Natural killer cell (primary cell): ENCODE measurements at regions not wholly inside any gene's neighbourhood (a gene's known extent, or its start where the extent isn't known, plus 50 kb on each side); places are given as distances from the start of the nearest gene placed in this dataset.

ENCODE experiments used
- ATAC-seq, 3 donors: fragments of 150-1000 bp in 2 of 3; fragments of 200-7000 bp in 1 of 3; cut with Tn5 transposase; 1 replicate in 1 of 3; 2 replicates in 2 of 3; pipeline ENCODE4 v1.10.0; 2021; ENCODE audit warnings: mild to moderate bottlenecking in 2 of 3, moderate library complexity in 2 of 3
- DNase-seq, 2 donors: peaks; one replicate each; pipeline versions ENCODE4 v3.0.0 to v3.0.0-alpha.2; 2013 to 2021; ENCODE audit warnings: mixed read lengths in 1 of 2
- H3K27ac ChIP-seq: one replicate; pipeline ENCODE4 v1.5.1; 2013; ENCODE audit warnings: mild to moderate bottlenecking, low read length
- H3K27me3 ChIP-seq: one replicate; pipeline ENCODE4 v1.6.1; 2013; ENCODE audit warnings: low read length; ENCODE audit not compliant: control insufficient read depth, insufficient read depth
- H3K36me3 ChIP-seq: one replicate; pipeline ENCODE4 v1.6.1; 2013; ENCODE audit warnings: low read length; ENCODE audit not compliant: control insufficient read depth, insufficient read depth
- H3K4me1 ChIP-seq: one replicate; pipeline ENCODE4 v1.6.1; 2013; ENCODE audit warnings: low read length; ENCODE audit not compliant: control insufficient read depth, insufficient read depth
- H3K4me3 ChIP-seq: one replicate; pipeline ENCODE4 v1.5.1; 2013; ENCODE audit warnings: low read length
- H3K9me3 ChIP-seq: one replicate; pipeline ENCODE4 v1.6.1; 2013; ENCODE audit warnings: low read length; ENCODE audit not compliant: control insufficient read depth, insufficient read depth
- H3K27ac Mint-ChIP-seq, 2 donors: one replicate each; pipeline ENCODE4 v1.8.0; 2022; ENCODE audit warnings: mild to moderate bottlenecking in 2 of 2, mixed read lengths in 2 of 2, moderate library complexity in 1 of 2
- H3K27me3 Mint-ChIP-seq, 2 donors: one replicate each; pipeline ENCODE4 v1.8.0; 2022; ENCODE audit warnings: low read depth in 2 of 2, mixed read lengths in 2 of 2
- H3K36me3 Mint-ChIP-seq: one replicate; pipeline ENCODE4 v1.8.0; 2022; ENCODE audit warnings: mixed read lengths
- H3K4me1 Mint-ChIP-seq, 2 donors: one replicate each; pipeline ENCODE4 v1.8.0; 2022; ENCODE audit warnings: mixed read lengths in 2 of 2
- H3K4me3 Mint-ChIP-seq: one replicate; pipeline ENCODE4 v1.8.0; 2022; ENCODE audit warnings: mild to moderate bottlenecking, moderate library complexity, mixed read lengths
- H3K9me3 Mint-ChIP-seq, 2 donors: one replicate each; pipeline ENCODE4 v1.8.0; 2022; ENCODE audit warnings: mixed read lengths in 2 of 2
- WGBS: methylation state at CpG from one replicate; pipeline ENCODE4 v1.1.7; 2013; ENCODE audit warnings: missing lambda C conversion rate; ENCODE audit not compliant: insufficient coverage; 5-methylcytosine and 5-hydroxymethylcytosine counted together
- intact Hi-C: fragments of 100-400 bp; cut with micrococcal nuclease; formaldehyde crosslinking; loops from one replicate; pipeline ENCODE4 v1.14.2; 2022
- TF ChIP-seq, protein P1 (sequence below): fragments of 200-600 bp; IDR thresholded peaks from one replicate; pipeline ENCODE4 v1.8.0; 2022; ENCODE audit warnings: antibody characterized with exemption

DNA sequence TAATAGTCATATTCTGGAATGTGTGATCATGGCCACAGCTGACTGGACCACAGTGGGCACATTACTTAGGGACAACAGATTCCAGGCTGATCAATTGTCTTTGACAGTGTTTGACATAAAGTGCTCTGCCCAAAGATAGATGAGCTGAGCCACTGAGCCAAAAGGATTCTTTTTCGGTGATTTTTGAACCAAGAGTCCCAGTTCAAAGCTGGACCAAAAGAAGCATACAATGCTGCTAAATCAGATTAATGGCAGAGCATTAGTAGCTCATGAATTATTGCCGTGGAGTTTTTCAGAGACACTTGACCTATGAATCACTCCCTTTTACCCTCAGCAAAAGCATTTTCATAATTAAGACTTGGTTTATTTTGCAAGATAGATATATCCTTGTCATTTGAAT lies 160.6 kb downstream of the IZUMO3 start:
- Histone ChIP-seq H3K27me3 (no peaks in the 10 kb centered on the region), H3K4me1 (no peaks in the 10 kb centered on the region), H3K9me3 (peaks cover 3% of the 10 kb centered on the region), H3K27ac (no peak overlapping the region), H3K4me3 (no peak overlapping the region), H3K36me3 (no peaks in the 10 kb centered on the region)
- Mint-ChIP-seq H3K4me3 (no peak overlapping the region), H3K27ac (no peak overlapping the region), H3K4me1 (no peaks in the 10 kb centered on the region), H3K9me3 (peaks cover 20 to 34% of the 10 kb centered on the region in 2 donors), H3K27me3 (no peaks in the 10 kb centered on the region), H3K36me3 (peaks cover 18% of the 10 kb centered on the region)
- TF ChIP-seq, protein P1, sequence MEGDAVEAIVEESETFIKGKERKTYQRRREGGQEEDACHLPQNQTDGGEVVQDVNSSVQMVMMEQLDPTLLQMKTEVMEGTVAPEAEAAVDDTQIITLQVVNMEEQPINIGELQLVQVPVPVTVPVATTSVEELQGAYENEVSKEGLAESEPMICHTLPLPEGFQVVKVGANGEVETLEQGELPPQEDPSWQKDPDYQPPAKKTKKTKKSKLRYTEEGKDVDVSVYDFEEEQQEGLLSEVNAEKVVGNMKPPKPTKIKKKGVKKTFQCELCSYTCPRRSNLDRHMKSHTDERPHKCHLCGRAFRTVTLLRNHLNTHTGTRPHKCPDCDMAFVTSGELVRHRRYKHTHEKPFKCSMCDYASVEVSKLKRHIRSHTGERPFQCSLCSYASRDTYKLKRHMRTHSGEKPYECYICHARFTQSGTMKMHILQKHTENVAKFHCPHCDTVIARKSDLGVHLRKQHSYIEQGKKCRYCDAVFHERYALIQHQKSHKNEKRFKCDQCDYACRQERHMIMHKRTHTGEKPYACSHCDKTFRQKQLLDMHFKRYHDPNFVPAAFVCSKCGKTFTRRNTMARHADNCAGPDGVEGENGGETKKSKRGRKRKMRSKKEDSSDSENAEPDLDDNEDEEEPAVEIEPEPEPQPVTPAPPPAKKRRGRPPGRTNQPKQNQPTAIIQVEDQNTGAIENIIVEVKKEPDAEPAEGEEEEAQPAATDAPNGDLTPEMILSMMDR, result no peak
- no peak for DNase-seq
- ATAC-seq, result no peak
- intact Hi-C loops, result no loop called here
- WGBS, result 92% methylated on average over 2 of the region's 2 CpGs

DNA sequence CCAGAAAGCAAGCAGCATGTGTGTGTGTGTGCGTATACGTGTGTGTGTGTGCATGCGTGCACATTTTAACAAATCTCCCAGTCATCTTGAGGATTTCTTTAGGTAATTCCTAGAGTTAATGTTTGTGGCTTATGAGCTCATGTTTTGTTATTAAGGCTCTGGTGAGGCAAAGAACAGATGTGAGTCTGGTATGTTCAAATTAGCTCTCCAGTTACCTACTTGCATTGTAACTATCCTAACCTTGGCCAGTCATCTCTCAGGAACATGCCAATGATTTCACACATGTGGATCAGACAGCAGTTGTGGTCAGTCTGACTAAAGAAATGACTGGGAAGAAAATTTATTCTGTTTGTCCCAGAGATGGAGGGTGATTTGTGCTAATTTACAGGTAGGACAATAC lies 163.1 kb downstream of the IZUMO3 start:
- 80% methylated on average over 3 of the region's 3 CpGs for WGBS

DNA sequence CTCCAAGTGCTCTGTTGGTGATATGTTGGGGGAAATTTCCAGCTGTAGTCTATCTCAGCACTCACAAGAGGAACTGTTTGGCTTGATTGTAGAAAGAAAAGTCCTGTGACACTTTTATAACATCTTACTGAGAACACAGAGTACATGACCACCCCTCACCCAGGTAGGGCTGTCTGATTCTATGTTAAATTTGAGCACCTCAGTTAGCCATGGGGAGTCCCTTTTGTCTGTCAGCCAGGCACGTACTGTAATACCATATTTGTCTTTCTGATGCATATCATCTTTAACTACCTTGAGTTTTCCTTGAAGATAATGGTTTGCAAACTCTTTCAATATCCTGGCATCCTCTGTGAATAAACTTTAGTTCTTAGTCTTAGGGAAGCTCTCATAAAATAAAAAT lies 164.5 kb downstream of the IZUMO3 start:
- peaks cover 4% of the 10 kb centered on the region for H3K9me3 ChIP-seq

More for the DNA sequence above, 163.1 kb downstream of the IZUMO3 start:
- no peak for DNase-seq
- no peak overlapping the region for H3K4me3 ChIP-seq
- ATAC-seq, result no peak
- Mint-ChIP-seq H3K4me3 (no peak overlapping the region), H3K27ac (no peak overlapping the region), H3K36me3 (peaks cover 6% of the 10 kb centered on the region), H3K4me1 (no peaks in the 10 kb centered on the region), H3K9me3 (peaks cover 14 to 19% of the 10 kb centered on the region in 2 donors), H3K27me3 (no peaks in the 10 kb centered on the region)
- intact Hi-C loops, result no loop called here
- no peaks in the 10 kb centered on the region for H3K27me3 ChIP-seq
- H3K27ac ChIP-seq, result no peak overlapping the region
- peaks cover 3% of the 10 kb centered on the region for H3K9me3 ChIP-seq
- TF ChIP-seq, protein P1, result no peak
- no peaks in the 10 kb centered on the region for H3K36me3 ChIP-seq
- no peaks in the 10 kb centered on the region for H3K4me1 ChIP-seq

DNA sequence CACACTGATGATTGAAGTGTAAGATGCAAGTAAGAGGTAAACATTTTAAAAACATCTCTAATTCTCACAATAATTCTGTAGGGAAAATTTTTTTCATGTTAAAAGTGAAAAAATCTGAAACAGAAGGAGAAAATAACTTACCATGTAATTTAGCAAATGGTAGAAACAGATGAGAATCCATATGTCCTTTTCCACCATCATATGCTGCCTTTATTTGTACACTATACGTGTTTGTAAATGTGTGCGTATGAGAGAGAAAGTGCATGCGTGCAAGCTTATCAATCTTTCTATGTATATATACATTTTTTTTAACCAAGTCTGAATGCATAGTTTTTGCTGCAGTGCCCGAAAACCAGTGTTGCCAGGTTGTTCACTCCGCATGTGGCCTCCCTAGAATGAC lies 186.7 kb downstream of the IZUMO3 start:
- peaks cover 27% of the 10 kb centered on the region for H3K36me3 Mint-ChIP-seq
- 87% methylated on average over 2 of the region's 5 CpGs for WGBS
- peaks cover 16% of the 10 kb centered on the region for H3K9me3 ChIP-seq
- DNase-seq, result no peak
- no peaks in the 10 kb centered on the region for H3K27me3 ChIP-seq
- TF ChIP-seq, protein P1, result no peak
- H3K4me3 Mint-ChIP-seq, result no peak overlapping the region
- no peak overlapping the region for H3K27ac ChIP-seq
- peaks cover 21 to 33% of the 10 kb centered on the region in 2 donors for H3K9me3 Mint-ChIP-seq
- H3K4me1 Mint-ChIP-seq, result no peaks in the 10 kb centered on the region
- no peak overlapping the region for H3K4me3 ChIP-seq
- no peaks in the 10 kb centered on the region for H3K36me3 ChIP-seq
- H3K4me1 ChIP-seq, result no peaks in the 10 kb centered on the region
- H3K27ac Mint-ChIP-seq, result no peak overlapping the region
- intact Hi-C loops, result no loop called here
- ATAC-seq, result no peak
- no peaks in the 10 kb centered on the region for H3K27me3 Mint-ChIP-seq

More for the DNA sequence above, 164.5 kb downstream of the IZUMO3 start:
- Mint-ChIP-seq H3K9me3 (peaks cover 9 to 13% of the 10 kb centered on the region in 2 donors), H3K4me1 (no peaks in the 10 kb centered on the region), H3K27me3 (no peaks in the 10 kb centered on the region), H3K27ac (no peak overlapping the region), H3K36me3 (peaks cover 4% of the 10 kb centered on the region), H3K4me3 (no peak overlapping the region)
- ATAC-seq, result no peak
- H3K36me3 ChIP-seq, result no peaks in the 10 kb centered on the region
- TF ChIP-seq, protein P1, result no peak
- H3K27me3 ChIP-seq, result no peaks in the 10 kb centered on the region
- intact Hi-C loops, result no loop called here
- no peak overlapping the region for H3K4me3 ChIP-seq
- H3K27ac ChIP-seq, result no peak overlapping the region
- no peaks in the 10 kb centered on the region for H3K4me1 ChIP-seq
- WGBS, result 80% methylated on average over 1 of the region's 1 CpG
- DNase-seq, result no peak
